ENCODE measurements at regions not wholly inside any gene's neighbourhood (a gene's known extent, or its start where the extent isn't known, plus 50 kb on each side); places are given as distances from the start of the nearest gene placed in this dataset.

- no peak for TF ChIP-seq CTCF (tag by site-specific recombination; IDR thresholded peaks at IDR 0.05)
- TF ChIP-seq, protein P1, sequence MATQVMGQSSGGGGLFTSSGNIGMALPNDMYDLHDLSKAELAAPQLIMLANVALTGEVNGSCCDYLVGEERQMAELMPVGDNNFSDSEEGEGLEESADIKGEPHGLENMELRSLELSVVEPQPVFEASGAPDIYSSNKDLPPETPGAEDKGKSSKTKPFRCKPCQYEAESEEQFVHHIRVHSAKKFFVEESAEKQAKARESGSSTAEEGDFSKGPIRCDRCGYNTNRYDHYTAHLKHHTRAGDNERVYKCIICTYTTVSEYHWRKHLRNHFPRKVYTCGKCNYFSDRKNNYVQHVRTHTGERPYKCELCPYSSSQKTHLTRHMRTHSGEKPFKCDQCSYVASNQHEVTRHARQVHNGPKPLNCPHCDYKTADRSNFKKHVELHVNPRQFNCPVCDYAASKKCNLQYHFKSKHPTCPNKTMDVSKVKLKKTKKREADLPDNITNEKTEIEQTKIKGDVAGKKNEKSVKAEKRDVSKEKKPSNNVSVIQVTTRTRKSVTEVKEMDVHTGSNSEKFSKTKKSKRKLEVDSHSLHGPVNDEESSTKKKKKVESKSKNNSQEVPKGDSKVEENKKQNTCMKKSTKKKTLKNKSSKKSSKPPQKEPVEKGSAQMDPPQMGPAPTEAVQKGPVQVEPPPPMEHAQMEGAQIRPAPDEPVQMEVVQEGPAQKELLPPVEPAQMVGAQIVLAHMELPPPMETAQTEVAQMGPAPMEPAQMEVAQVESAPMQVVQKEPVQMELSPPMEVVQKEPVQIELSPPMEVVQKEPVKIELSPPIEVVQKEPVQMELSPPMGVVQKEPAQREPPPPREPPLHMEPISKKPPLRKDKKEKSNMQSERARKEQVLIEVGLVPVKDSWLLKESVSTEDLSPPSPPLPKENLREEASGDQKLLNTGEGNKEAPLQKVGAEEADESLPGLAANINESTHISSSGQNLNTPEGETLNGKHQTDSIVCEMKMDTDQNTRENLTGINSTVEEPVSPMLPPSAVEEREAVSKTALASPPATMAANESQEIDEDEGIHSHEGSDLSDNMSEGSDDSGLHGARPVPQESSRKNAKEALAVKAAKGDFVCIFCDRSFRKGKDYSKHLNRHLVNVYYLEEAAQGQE (tag by site-specific recombination; IDR thresholded peaks at IDR 0.05), result no peak
- no peak for TF ChIP-seq ZNF274 (IDR thresholded peaks at IDR 0.05; ENCODE audit: low read length)
- TF ChIP-seq ZNF274 (tag by site-specific recombination; IDR thresholded peaks at IDR 0.05; ENCODE audit: borderline replicate concordance), result no peak
- no peak for TF ChIP-seq ZFHX2 (tag by site-specific recombination; conservative IDR thresholded peaks at IDR 0.05)
- TF ChIP-seq ZNF423 (tag by site-specific recombination; IDR thresholded peaks at IDR 0.05), result no peak
- no peak for TF ChIP-seq KLF10 (tag by site-specific recombination; IDR thresholded peaks at IDR 0.05)
- no peak for TF ChIP-seq ZNF354C (tag by site-specific recombination; IDR thresholded peaks at IDR 0.05; ENCODE audit: borderline replicate concordance, low read depth)
- no peak for TF ChIP-seq ZSCAN30 (tag by site-specific recombination; IDR thresholded peaks at IDR 0.05)
These were observed 177.2 kb upstream of the DTNBP1 start for GRCh38 chr6:15839969-15840541.
